HG03571 (cell line): ENCODE measurements at regions not wholly inside any gene's neighbourhood (a gene's known extent, or its start where the extent isn't known, plus 50 kb on each side); places are given as distances from the start of the nearest gene placed in this dataset.

Experiments
- ATAC-seq: cut with Tn5 transposase; IDR thresholded peaks from one replicate; pipeline ENCODE4 v1.9.1; 2021; ENCODE audit not compliant: unreplicated experiment

GRCh38 chr10:128938558-128938957, 528.5 kb upstream of the MGMT start:
- ATAC-seq, result no peak

GRCh38 chr10:128940081-128940480, 527.0 kb upstream of the MGMT start:
- ATAC-seq, result no peak

GRCh38 chr10:128943111-128943510, 523.9 kb upstream of the MGMT start:
- no peak for ATAC-seq

DNA sequence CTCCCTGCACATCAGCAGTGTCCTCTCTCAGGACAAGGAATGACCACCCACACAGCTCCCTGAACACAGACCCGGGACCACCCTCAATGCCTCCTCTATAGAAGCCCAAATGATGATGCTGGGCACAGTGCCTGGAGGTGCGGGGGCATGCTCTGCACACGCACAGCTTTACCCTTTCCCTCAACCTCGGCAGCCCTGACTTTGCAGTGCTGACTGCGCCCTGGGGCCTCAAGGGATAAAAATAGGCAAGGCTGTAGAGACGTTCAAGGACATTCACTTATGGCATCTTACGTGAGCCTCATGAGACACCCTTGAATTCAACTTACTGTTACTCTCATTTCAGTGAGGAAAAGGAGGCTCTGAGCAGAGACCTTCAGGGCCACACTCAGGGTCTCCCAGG, 521.6 kb upstream of the MGMT start:
- ATAC-seq, result no peak

- no peak for ATAC-seq
These were observed 516.7 kb upstream of the MGMT start for GRCh38 chr10:128950159-128950915.

DNA sequence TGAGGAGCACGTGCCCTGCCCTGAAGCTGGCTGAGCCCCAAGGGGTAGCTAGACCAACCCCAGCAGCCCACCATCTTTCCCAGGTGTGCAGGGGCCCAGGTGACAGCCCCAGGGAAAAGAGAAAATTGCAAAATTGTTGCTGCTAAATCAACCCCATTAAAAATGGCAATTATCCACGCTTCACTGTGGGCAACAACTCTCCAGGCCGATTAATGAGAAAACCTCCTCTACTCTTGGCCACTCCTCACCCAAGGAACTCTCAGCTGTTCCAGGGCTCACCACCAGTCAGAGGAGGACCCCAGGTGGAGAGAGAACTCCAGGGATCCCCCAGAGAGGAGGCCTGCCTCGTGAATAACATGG, 516.1 kb upstream of the MGMT start:
- ATAC-seq, result no peak

DNA sequence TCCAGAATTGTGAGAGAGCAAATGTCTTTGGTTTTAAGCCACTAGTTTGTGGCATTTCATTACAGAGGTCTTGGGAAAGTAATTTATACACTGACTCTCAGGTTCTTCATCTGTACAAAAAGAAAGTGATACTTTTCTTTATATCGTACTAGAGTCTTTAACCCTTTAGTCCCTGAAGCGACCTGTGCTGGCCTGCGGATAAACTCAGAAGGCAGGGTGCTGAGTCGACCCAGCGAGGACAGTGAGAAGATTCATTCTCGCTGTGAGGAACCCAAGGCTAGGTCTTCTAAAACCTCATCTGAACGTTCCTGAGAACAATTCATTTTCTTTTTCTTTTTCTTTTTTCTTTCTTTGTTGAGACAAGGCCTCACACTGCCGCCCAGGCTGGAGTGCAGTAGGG, 514.2 kb upstream of the MGMT start:
- no peak for ATAC-seq

- no peak for ATAC-seq
These were observed 510.9 kb upstream of the MGMT start for GRCh38 chr10:128956149-128956548.

- no peak for ATAC-seq
These were observed 509.8 kb upstream of the MGMT start for GRCh38 chr10:128957221-128957620.

- ATAC-seq, result no peak
These were observed 508.0 kb upstream of the MGMT start for GRCh38 chr10:128958834-128959690.

- no peak for ATAC-seq
These were observed 507.3 kb upstream of the MGMT start for GRCh38 chr10:128959746-128960145.

GRCh38 chr10:128960517-128960916, 506.5 kb upstream of the MGMT start:
- no peak for ATAC-seq

DNA sequence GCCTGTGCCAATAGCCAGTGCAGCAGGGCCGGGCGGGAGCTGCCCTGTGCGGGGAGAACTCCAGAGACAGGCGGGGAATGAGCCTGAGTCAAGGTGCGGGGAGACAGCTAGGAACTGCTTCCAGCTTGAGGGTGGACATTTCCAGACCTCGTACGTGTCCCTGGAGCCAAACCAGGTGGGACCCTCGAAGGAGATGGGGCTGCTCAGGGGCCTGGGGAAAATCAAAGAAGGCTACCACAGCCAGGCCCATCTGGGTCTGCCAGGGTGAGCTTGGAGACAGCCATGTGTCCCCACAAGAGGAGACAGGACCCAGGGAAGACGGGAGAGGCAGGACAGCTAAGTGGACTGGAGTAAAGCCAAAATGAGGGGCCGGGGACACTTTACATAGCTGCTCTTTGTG, 504.9 kb upstream of the MGMT start:
- no peak for ATAC-seq

DNA sequence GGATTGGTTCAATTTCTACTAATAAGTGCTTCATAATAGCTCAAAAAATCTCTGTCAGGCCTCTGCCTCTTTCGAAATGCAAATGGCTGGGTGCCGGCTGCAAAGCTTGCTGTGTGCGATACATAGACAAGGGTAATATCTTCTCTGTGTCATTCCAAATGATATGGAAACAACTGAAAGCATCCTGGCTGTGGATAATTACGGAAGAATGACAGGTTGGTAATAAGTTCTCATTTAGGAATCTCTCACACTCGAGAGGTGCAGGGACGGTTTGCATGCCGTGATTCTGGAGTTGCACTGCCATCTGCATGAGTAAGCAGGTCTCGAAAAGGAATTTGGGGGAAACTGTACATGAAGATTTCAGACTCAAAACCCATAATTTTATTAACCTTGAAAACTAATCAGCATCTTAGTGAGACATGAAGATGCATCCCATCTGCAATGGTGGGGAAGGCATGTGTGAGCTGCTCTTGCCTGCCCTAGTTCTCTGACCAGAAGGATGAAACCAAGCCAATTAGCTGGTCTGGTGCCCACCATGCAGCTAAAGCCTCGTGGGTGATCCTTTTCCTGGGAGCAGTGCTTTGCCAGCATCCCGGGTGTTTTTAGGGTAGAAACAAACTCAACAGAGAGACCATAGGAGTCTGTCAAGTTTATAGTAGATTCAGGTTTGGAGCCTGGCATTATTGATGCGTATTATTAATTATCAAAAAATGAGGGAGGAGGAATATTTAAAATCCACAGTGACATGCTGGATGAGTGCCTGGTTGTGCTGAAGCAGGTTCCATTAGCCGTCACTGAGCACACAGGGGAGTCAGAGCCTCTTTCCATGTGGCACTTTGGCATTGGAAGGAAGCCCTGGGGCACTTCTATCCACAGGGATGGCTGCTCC, 503.6 kb upstream of the MGMT start:
- no peak for ATAC-seq

GRCh38 chr10:128964100-128964403, 503.0 kb upstream of the MGMT start:
- ATAC-seq, result no peak

DNA sequence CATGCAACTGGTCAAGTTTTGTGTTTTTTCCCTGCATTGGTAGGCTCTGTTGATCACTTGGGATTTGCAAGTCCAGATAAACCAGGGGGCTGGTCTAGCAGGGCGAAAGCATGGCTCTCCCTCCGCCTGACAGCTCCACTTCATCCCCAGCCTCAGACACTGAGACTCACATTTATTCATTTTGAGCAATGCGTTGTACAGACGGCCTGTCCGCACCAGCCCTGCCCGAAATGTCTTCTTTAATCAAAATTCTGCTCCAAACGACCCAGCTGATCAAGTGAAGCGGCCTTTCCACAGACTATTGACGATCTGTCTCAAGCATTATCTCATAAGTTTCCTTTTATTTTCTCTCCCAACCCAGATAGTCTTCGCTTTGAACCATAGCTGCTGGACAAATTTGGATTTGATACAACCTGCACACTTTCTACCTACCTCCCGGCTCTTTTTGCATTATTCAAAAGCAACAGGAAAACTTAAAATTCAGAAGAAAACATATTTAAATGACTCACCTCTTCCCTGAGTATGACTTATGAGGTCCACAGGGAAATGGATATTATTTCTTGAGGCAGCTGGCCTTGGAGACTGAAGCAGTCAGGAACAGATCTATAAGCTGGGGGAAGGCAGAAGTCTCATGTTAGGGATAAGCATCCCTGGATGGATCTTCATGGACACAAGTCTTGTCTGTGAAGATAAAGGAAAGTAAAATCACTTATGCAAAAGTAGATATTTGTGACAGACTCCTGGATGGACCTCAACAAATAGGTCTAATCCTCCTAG, 498.9 kb upstream of the MGMT start:
- no peak for ATAC-seq

DNA sequence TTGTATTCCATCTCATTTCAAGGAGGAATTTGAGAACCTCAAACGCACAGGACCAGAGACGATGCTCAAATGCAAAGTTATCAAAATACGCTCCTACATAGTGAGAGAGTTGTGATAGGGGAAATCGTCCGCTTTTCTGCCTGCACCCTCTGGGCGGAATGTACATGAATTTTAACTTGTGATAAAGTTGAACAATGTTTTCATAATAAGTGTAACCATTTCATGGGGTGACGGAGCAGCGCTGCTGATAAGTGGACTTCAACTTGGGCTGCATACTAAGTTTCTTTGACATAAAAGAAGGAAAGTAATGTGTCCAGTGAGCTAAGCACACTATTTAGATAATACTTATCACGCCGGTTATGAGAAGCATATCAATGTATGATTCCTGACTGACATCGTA, 497.5 kb upstream of the MGMT start:
- no peak for ATAC-seq

GRCh38 chr10:128971374-128972035, 495.5 kb upstream of the MGMT start:
- ATAC-seq, result no peak

GRCh38 chr10:128972036-128972405, 495.0 kb upstream of the MGMT start:
- ATAC-seq, result no peak

DNA sequence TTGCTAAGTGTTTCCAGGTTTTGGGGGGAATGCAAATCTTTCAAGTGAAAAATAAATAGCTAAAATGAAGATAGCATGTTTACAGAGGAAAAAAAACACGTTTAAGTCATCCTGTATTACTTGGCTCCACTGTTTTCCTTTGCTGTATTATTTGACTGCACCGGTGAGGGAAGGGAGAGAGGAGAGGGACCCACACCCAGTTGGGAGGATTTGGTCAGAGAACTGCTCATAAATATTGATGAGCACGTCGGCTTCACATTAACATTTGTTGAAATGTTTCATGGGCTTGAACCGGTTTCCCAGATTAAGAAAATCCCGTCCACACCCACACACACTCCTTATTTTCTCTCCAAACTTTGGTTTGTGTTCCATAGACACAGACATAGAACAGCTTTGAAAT, 493.8 kb upstream of the MGMT start:
- ATAC-seq, result no peak
